ENCODE measurements at regions not wholly inside any gene's neighbourhood (a gene's known extent, or its start where the extent isn't known, plus 50 kb on each side); places are given as distances from the start of the nearest gene placed in this dataset.
"Not testable (repeated sequence)": the region's sequence is repeated elsewhere in the genome, so short reads cannot be mapped to it uniquely, and the experiment has no call there.

DNA sequence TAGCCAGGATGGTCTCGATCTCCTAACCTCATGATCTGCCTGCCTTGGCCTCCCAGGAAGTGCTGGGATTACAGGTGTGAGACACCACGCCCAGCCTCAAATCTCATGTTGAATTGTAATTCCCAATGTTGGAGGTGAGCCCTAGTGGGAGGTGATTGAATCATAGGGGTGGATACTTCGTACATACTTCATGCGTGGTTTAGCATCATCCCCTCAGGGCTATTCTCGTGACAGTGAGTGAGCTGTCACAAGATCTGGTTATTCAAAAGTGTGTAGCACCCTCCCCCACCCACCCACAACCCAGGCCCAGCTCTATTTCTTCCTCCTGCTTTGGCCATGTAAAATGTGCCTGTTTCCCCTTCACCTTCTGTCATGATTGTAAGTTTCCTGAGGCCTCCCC lies 236.9 kb upstream of the IL12A start:
- Histone ChIP-seq H4K20me1 (ENCODE audit: insufficient read depth, poor library complexity, severe bottlenecking) (no peaks in the 10 kb centered on the region), H2AFZ (no peak overlapping the region), H3K27me3 (no peaks in the 10 kb centered on the region), H3K4me2 (no peak overlapping the region), H3K79me2 (no peaks in the 10 kb centered on the region), H3K4me3 (no peak overlapping the region), H3K36me3 (replicated peaks; ENCODE audit: insufficient read depth, low read depth) (no peaks in the 10 kb centered on the region), H3K9me2 (replicated peaks; ENCODE audit: insufficient read depth) (no peaks in the 10 kb centered on the region), H3K27ac (no peak overlapping the region), H3K9me3 (ENCODE audit: low read depth) (no peaks in the 10 kb centered on the region), H3K4me1 (ENCODE audit: insufficient read depth) (no peaks in the 10 kb centered on the region)
- DNase-seq (ENCODE audit: low spot score) = no peak
- WGBS (ENCODE audit: low lambda C conversion rate, missing lambda C conversion rate) = 83% methylated on average over 5 of the region's 5 CpGs
- no peak for TF ChIP-seq EZH2phosphoT487 (IDR thresholded peaks at IDR 0.05; ENCODE audit: low read depth, severe bottlenecking, unreplicated experiment)
- no peak for TF ChIP-seq EZH2 (IDR thresholded peaks at IDR 0.05; ENCODE audit: borderline replicate concordance)
- TF ChIP-seq, protein P1, sequence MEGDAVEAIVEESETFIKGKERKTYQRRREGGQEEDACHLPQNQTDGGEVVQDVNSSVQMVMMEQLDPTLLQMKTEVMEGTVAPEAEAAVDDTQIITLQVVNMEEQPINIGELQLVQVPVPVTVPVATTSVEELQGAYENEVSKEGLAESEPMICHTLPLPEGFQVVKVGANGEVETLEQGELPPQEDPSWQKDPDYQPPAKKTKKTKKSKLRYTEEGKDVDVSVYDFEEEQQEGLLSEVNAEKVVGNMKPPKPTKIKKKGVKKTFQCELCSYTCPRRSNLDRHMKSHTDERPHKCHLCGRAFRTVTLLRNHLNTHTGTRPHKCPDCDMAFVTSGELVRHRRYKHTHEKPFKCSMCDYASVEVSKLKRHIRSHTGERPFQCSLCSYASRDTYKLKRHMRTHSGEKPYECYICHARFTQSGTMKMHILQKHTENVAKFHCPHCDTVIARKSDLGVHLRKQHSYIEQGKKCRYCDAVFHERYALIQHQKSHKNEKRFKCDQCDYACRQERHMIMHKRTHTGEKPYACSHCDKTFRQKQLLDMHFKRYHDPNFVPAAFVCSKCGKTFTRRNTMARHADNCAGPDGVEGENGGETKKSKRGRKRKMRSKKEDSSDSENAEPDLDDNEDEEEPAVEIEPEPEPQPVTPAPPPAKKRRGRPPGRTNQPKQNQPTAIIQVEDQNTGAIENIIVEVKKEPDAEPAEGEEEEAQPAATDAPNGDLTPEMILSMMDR (IDR thresholded peaks at IDR 0.05; ENCODE audit: poor library complexity) = no peak

DNA sequence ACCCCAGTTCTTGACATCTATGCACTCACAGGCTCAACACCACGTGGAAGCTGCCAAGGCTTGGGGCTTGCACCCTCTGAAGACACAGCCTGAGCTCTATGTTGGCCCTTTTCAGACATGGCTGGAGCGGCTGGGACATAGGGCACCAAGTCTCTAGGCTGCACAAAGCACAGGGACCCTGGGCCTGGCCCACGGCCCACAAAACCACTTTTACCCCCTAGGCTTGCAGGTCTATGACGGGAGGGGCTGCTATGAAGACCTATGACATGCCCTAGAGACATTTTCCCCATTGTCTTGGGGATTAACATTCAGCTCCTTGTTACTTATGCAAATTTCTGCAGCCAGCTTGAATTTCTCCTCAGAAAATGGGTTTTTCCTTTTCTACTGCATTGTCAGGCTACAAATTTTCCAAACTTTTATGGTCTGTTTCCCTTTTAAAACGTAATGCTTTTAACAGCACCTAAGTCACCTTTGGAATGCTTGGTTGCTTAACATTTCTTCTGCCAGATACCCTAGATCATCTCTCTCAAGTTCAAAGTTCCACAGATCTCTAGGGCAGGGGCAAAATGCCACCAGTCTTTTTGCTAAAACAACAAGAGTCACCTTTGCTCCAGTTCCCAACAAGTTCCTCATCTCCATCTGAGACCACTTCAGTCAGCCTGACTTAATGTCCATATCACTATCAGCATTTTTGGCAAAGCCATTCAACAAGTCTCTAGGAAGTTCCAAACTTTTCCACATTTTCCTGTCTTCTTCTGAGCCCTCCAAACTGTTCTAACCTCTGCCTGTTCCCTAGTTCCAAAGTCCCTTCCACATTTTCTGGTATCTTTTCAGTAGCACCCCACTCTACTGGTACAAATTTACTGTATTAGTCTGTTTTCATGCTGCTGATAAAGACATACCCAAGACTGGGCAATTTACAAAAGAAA lies 232.1 kb upstream of the IL12A start:
- not testable (repeated sequence) for H3K4me1 ChIP-seq (ENCODE audit: insufficient read depth); H3K27me3 ChIP-seq; H3K36me3 ChIP-seq (replicated peaks; ENCODE audit: insufficient read depth, low read depth); H3K4me2 ChIP-seq; H4K20me1 ChIP-seq (ENCODE audit: insufficient read depth, poor library complexity, severe bottlenecking); H3K4me3 ChIP-seq; H2AFZ ChIP-seq; DNase-seq (ENCODE audit: low spot score); H3K9me3 ChIP-seq (ENCODE audit: low read depth); H3K79me2 ChIP-seq; H3K9me2 ChIP-seq (replicated peaks; ENCODE audit: insufficient read depth)
- WGBS (ENCODE audit: low lambda C conversion rate, missing lambda C conversion rate) = 79% methylated on average over 5 of the region's 5 CpGs
- H3K27ac ChIP-seq = peak overlapping the region; percentile 27

DNA sequence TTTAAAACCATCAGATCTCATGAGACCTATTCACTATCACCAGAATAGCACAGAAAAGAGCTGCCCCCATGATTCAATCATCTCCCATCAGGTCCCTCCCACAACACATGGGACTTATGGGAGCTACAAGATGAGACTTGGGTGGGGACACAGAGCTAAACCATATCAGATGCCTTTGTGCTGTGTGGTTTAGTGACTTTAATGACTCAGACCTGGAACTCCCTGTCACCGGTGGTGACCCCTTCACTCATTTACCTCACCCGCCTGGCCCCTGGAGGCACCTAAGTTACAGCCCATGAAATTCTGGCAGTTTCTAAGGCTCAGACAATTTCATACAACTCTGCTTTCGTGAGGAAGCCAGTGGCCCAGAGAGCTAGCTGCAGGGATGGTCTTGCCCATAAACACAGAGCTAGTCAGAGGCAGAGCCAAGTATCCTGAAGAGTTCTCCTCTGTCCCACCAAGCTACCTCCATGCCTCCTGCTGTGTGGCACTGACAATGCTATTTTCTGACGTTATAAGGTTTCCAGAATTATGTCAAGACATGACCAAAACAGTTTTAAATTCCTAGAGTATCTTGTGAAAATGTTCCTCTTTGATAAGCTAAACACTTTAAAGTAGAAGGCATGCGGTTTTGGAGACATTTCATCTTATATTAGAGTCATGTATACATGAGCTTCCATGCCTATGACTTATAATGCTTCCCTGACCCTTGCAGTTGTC lies 231.1 kb upstream of the IL12A start:
- H3K27me3 ChIP-seq = no peaks in the 10 kb centered on the region
- no peaks in the 10 kb centered on the region for H3K9me3 ChIP-seq (ENCODE audit: low read depth)
- no peak overlapping the region for H2AFZ ChIP-seq
- H3K27ac ChIP-seq = no peak overlapping the region
- H3K79me2 ChIP-seq = no peaks in the 10 kb centered on the region
- H3K36me3 ChIP-seq (replicated peaks; ENCODE audit: insufficient read depth, low read depth) = no peaks in the 10 kb centered on the region
- no peaks in the 10 kb centered on the region for H3K9me2 ChIP-seq (replicated peaks; ENCODE audit: insufficient read depth)
- DNase-seq (ENCODE audit: low spot score) = no peak
- TF ChIP-seq EZH2phosphoT487 (IDR thresholded peaks at IDR 0.05; ENCODE audit: low read depth, severe bottlenecking, unreplicated experiment) = no peak
- TF ChIP-seq, protein P1 (IDR thresholded peaks at IDR 0.05; ENCODE audit: poor library complexity) = no peak
- TF ChIP-seq EZH2 (IDR thresholded peaks at IDR 0.05; ENCODE audit: borderline replicate concordance) = no peak
- H3K4me1 ChIP-seq (ENCODE audit: insufficient read depth) = peaks cover 7% of the 10 kb centered on the region
- H4K20me1 ChIP-seq (ENCODE audit: insufficient read depth, poor library complexity, severe bottlenecking) = no peaks in the 10 kb centered on the region
- no peak overlapping the region for H3K4me3 ChIP-seq
- H3K4me2 ChIP-seq = no peak overlapping the region
- WGBS (ENCODE audit: low lambda C conversion rate, missing lambda C conversion rate) = 83% methylated on average over 5 of the region's 5 CpGs

DNA sequence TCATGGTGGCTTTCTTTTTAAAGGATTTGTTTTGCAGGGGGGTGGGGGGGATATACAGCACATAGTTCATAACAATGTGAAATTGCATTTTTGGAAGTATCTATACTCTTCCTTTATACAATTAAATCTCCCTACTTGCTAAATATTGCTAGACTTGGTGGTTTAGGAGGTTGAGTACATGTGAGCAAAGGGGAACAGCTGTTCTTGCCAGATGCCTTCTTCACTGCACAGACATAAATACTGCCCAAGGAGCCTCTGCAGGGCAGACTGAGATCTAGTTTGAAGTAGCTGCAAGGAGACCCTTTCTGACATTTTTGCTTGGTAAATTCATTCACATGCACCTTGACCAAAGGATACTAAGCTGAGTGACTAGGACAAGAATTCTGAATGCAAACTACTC lies 228.6 kb upstream of the IL12A start:
- Histone ChIP-seq H3K79me2 (no peaks in the 10 kb centered on the region), H3K27me3 (no peaks in the 10 kb centered on the region), H3K36me3 (replicated peaks; ENCODE audit: insufficient read depth, low read depth) (no peaks in the 10 kb centered on the region), H3K27ac (no peak overlapping the region), H3K4me3 (no peak overlapping the region), H3K9me3 (ENCODE audit: low read depth) (no peaks in the 10 kb centered on the region), H3K4me1 (ENCODE audit: insufficient read depth) (peaks cover 10% of the 10 kb centered on the region), H3K9me2 (replicated peaks; ENCODE audit: insufficient read depth) (no peaks in the 10 kb centered on the region), H4K20me1 (ENCODE audit: insufficient read depth, poor library complexity, severe bottlenecking) (no peaks in the 10 kb centered on the region), H2AFZ (no peak overlapping the region), H3K4me2 (no peak overlapping the region)
- TF ChIP-seq EZH2 (IDR thresholded peaks at IDR 0.05; ENCODE audit: borderline replicate concordance) (no peak), EZH2phosphoT487 (IDR thresholded peaks at IDR 0.05; ENCODE audit: low read depth, severe bottlenecking, unreplicated experiment) (no peak)
- TF ChIP-seq, protein P1 (IDR thresholded peaks at IDR 0.05; ENCODE audit: poor library complexity) = no peak
- DNase-seq (ENCODE audit: low spot score) = no peak

All from hepatocyte (in vitro differentiated cells).